OCI-LY1 (cell line): ENCODE measurements at regions not wholly inside any gene's neighbourhood (a gene's known extent, or its start where the extent isn't known, plus 50 kb on each side); places are given as distances from the start of the nearest gene placed in this dataset.

ENCODE experiments used
- H2AFZ ChIP-seq: fragments of 200-600 bp; sonication (generic), shearing (Covaris generic); 2 replicates; pipeline ENCODE4 v1.6.0; 2014; ENCODE audit warnings: antibody characterized with exemption, mild to moderate bottlenecking, low read length
- H3F3A ChIP-seq: fragments of 200-600 bp; sonication (generic), shearing (Covaris generic); 2 replicates; pipeline ENCODE4 v1.6.0; 2014; ENCODE audit warnings: mild to moderate bottlenecking, antibody characterized with exemption, low read length, moderate library complexity; ENCODE audit not compliant: insufficient read depth
- H3K27ac ChIP-seq: fragments of 200-600 bp; sonication (generic); 2 replicates; pipeline ENCODE4 v1.5.1; 2014; ENCODE audit warnings: low read length, mixed run types, mild to moderate bottlenecking, low read depth; ENCODE audit not compliant: poor library complexity, severe bottlenecking
- H3K27me3 ChIP-seq: fragments of 200-600 bp; sonication (generic); 2 replicates; pipeline ENCODE4 v1.6.0; 2014; ENCODE audit warnings: antibody characterized with exemption, mild to moderate bottlenecking, low read length, moderate library complexity; ENCODE audit not compliant: insufficient read depth
- H3K36me3 ChIP-seq: fragments of 200-600 bp; sonication (generic); 2 replicates; pipeline ENCODE4 v1.6.1; 2014; ENCODE audit warnings: mild to moderate bottlenecking, antibody characterized with exemption, low read length, moderate library complexity, mixed read lengths; ENCODE audit not compliant: insufficient read depth
- H3K4me1 ChIP-seq: fragments of 200-600 bp; sonication (generic); 2 replicates; pipeline ENCODE4 v1.5.1; 2014; ENCODE audit warnings: mild to moderate bottlenecking, low read length, moderate library complexity; ENCODE audit not compliant: insufficient read depth, severe bottlenecking
- H3K4me2 ChIP-seq: fragments of 200-600 bp; sonication (generic), shearing (Covaris generic); 2 replicates; pipeline ENCODE4 v1.6.1; 2014; ENCODE audit warnings: low read length
- H3K4me3 ChIP-seq: fragments of 200-600 bp; sonication (generic); 2 replicates; pipeline ENCODE4 v1.5.1; 2014; ENCODE audit warnings: low read length, low read depth, mild to moderate bottlenecking, mixed read lengths; ENCODE audit not compliant: poor library complexity, severe bottlenecking
- H3K79me2 ChIP-seq: fragments of 200-600 bp; shearing (Covaris generic); 2 replicates; pipeline ENCODE4 v1.6.1; 2016; ENCODE audit warnings: mixed run types, low read length, mixed read lengths; ENCODE audit not compliant: insufficient read depth
- H3K9ac ChIP-seq: fragments of 200-600 bp; sonication (generic), shearing (Covaris generic); 2 replicates; pipeline ENCODE4 v1.6.1; 2014; ENCODE audit warnings: mild to moderate bottlenecking, low read length, mixed read lengths
- H3K9me2 ChIP-seq: fragments of 200-600 bp; sonication (generic), shearing (Covaris generic); 2 replicates; pipeline ENCODE4 v1.6.1; 2014; ENCODE audit warnings: low read depth, mild to moderate bottlenecking, low read length, mixed read lengths
- H3K9me3 ChIP-seq: fragments of 200-600 bp; shearing (Covaris generic); 2 replicates; pipeline ENCODE4 v1.6.1; 2014; ENCODE audit warnings: low read length, mixed read lengths
- H4K20me1 ChIP-seq: fragments of 200-600 bp; sonication (generic), shearing (Covaris generic); 2 replicates; pipeline ENCODE4 v1.6.0; 2016; ENCODE audit warnings: mild to moderate bottlenecking, low read length; ENCODE audit not compliant: insufficient read depth
- CTCF ChIP-seq: fragments of 200-600 bp; sonication (generic), shearing (Covaris generic); IDR thresholded peaks from 2 replicates; pipeline ENCODE4 v1.5.1; 2017; ENCODE audit warnings: mild to moderate bottlenecking, antibody characterized with exemption, low read length, moderate library complexity, mixed read lengths
- EZH2 ChIP-seq: fragments of 200-600 bp; sonication (generic), shearing (Covaris generic); IDR thresholded peaks from 2 replicates; pipeline ENCODE4 v1.8.0; 2017; ENCODE audit warnings: borderline replicate concordance, mixed run types, mild to moderate bottlenecking, antibody characterized with exemption, low read length, moderate library complexity, mixed read lengths

- Histone ChIP-seq H3K9ac (no peak overlapping the region), H3K27me3 (no peaks in the 10 kb centered on the region), H3K27ac (no peak overlapping the region), H3K9me3 (no peaks in the 10 kb centered on the region), H3K4me3 (no peak overlapping the region), H3K9me2 (no peaks in the 10 kb centered on the region), H2AFZ (no peak overlapping the region), H4K20me1 (no peaks in the 10 kb centered on the region), H3K79me2 (no peaks in the 10 kb centered on the region), H3K36me3 (no peaks in the 10 kb centered on the region; the same call in 1 of the 2 replicates), H3F3A (no peaks in the 10 kb centered on the region), H3K4me2 (no peak overlapping the region), H3K4me1 (no peaks in the 10 kb centered on the region)
- TF ChIP-seq CTCF = no peak
- no peak for TF ChIP-seq EZH2
Observed at GRCh38 chr4:138104284-138104680, 137.9 kb downstream of the SLC7A11 start.

- Histone ChIP-seq H3K4me3 (no peak overlapping the region), H4K20me1 (no peaks in the 10 kb centered on the region), H3K9me2 (no peaks in the 10 kb centered on the region), H3K9me3 (no peaks in the 10 kb centered on the region), H3K79me2 (no peaks in the 10 kb centered on the region), H3K9ac (no peak overlapping the region), H3F3A (no peaks in the 10 kb centered on the region), H3K4me1 (no peaks in the 10 kb centered on the region), H2AFZ (no peak overlapping the region), H3K36me3 (no peaks in the 10 kb centered on the region; the same call in 1 of the 2 replicates), H3K27ac (no peak overlapping the region), H3K4me2 (no peak overlapping the region), H3K27me3 (no peaks in the 10 kb centered on the region)
- no peak for TF ChIP-seq EZH2
Observed at GRCh38 chr4:138103597-138104283, 138.4 kb downstream of the SLC7A11 start.

GRCh38 chr4:138099385-138099784 lies 142.8 kb downstream of the SLC7A11 start:
- Histone ChIP-seq H3K36me3 (no peaks in the 10 kb centered on the region), H3F3A (no peaks in the 10 kb centered on the region), H4K20me1 (no peaks in the 10 kb centered on the region), H3K4me2 (no peak overlapping the region), H2AFZ (no peak overlapping the region), H3K9me2 (no peaks in the 10 kb centered on the region), H3K27ac (no peak overlapping the region), H3K79me2 (no peaks in the 10 kb centered on the region), H3K4me3 (no peak overlapping the region), H3K27me3 (no peaks in the 10 kb centered on the region), H3K9me3 (no peaks in the 10 kb centered on the region), H3K4me1 (no peaks in the 10 kb centered on the region), H3K9ac (no peak overlapping the region)
- TF ChIP-seq CTCF (no peak), EZH2 (no peak)

GRCh38 chr4:138097912-138098600 lies 144.1 kb downstream of the SLC7A11 start:
- H3K27me3 ChIP-seq = no peaks in the 10 kb centered on the region
- no peak overlapping the region for H3K27ac ChIP-seq
- H4K20me1 ChIP-seq = no peaks in the 10 kb centered on the region
- no peaks in the 10 kb centered on the region for H3F3A ChIP-seq
- H3K79me2 ChIP-seq = no peaks in the 10 kb centered on the region
- no peak overlapping the region for H3K4me2 ChIP-seq
- no peaks in the 10 kb centered on the region for H3K9me2 ChIP-seq
- no peak overlapping the region for H2AFZ ChIP-seq
- no peaks in the 10 kb centered on the region for H3K9me3 ChIP-seq
- H3K4me3 ChIP-seq = no peak overlapping the region
- H3K36me3 ChIP-seq = no peaks in the 10 kb centered on the region
- H3K4me1 ChIP-seq = no peaks in the 10 kb centered on the region
- TF ChIP-seq CTCF = no peak
- TF ChIP-seq EZH2 = no peak
- no peak overlapping the region for H3K9ac ChIP-seq
